ENCODE measurements at regions not wholly inside any gene's neighbourhood (a gene's known extent, or its start where the extent isn't known, plus 50 kb on each side); places are given as distances from the start of the nearest gene placed in this dataset.
"Not testable (repeated sequence)": the region's sequence is repeated elsewhere in the genome, so short reads cannot be mapped to it uniquely, and the experiment has no call there.

DNA sequence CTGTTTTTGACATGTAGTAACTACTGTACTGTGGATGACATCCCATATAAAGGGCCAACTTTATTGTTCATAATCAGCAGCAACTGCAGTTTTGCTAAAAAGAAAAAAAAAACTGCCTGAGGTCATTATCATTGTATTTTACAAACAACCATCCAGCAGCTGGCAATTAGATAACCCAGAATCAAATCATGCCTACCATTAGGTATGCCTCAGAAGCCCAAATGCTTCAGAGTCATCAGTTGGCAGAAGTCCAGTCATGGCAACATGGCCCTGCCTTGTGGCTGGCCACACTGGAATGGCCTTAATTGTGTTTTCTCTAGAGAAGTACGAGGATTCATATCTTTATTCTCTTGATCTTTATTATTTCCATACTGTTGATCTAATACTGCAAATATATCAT is 462.4 kb upstream of the NRSN1 start:
- H3K4me1 ChIP-seq (ENCODE audit: control insufficient read depth in 1 of 2, insufficient read depth in 2 of 2, low read length in 2 of 2): no peaks in the 10 kb centered on the region
- no peaks in the 10 kb centered on the region for H4K20me1 ChIP-seq (ENCODE audit: insufficient read depth)
- ATAC-seq (no peak), DNase-seq (ENCODE audit: low read depth, low spot score) (no peak)
- H3K27me3 ChIP-seq (ENCODE audit: insufficient read depth, low read length): no peaks in the 10 kb centered on the region
- H3K36me3 ChIP-seq (ENCODE audit: control insufficient read depth in 1 of 2, insufficient read depth in 2 of 2, low read length in 2 of 2): no peaks in the 10 kb centered on the region
- H3K9ac ChIP-seq (ENCODE audit: low read length): no peak overlapping the region
- ChIA-PET CTCF (no interaction called here), RAD21 (ENCODE audit: low non-redundant PET in 1 of 2, low total read pairs in 2 of 2, uncharacterized antibody in 2 of 2, unreplicated experiment in 2 of 2) (no interaction called here), POLR2A (no interaction called here)
- no peak overlapping the region for H3K4me2 ChIP-seq (ENCODE audit: low read length)
- intact Hi-C loops (cut with micrococcal nuclease): no loop called here
- no peaks in the 10 kb centered on the region; a peak in 1 of 4 replicates for H3K9me3 ChIP-seq (ENCODE audit: control insufficient read depth in 1 of 2, insufficient read depth in 1 of 2, low read depth in 1 of 2, low read length in 2 of 2)
- H3K27ac ChIP-seq (ENCODE audit: low read depth, low read length): no peak overlapping the region
- TF ChIP-seq SP1 (IDR thresholded peaks at IDR 0.05; ENCODE audit: low read depth) (no peak), FOSL1 (IDR thresholded peaks at IDR 0.05; ENCODE audit: low read depth) (no peak), EZH2phosphoT487 (IDR thresholded peaks at IDR 0.05; ENCODE audit: borderline replicate concordance) (no peak), YY1 (IDR thresholded peaks at IDR 0.05; ENCODE audit: extremely low read depth, insufficient replicate concordance, low read depth, low read length) (no peak), EZH2 (IDR thresholded peaks at IDR 0.05) (no peak), ZNF274 (IDR thresholded peaks at IDR 0.05; ENCODE audit: low read depth, low read length) (no peak), POLR2AphosphoS5 (IDR thresholded peaks at IDR 0.05; ENCODE audit: low read depth, low read length) (no peak), ZFX (IDR thresholded peaks at IDR 0.05) (no peak)
- TF ChIP-seq, protein P1, sequence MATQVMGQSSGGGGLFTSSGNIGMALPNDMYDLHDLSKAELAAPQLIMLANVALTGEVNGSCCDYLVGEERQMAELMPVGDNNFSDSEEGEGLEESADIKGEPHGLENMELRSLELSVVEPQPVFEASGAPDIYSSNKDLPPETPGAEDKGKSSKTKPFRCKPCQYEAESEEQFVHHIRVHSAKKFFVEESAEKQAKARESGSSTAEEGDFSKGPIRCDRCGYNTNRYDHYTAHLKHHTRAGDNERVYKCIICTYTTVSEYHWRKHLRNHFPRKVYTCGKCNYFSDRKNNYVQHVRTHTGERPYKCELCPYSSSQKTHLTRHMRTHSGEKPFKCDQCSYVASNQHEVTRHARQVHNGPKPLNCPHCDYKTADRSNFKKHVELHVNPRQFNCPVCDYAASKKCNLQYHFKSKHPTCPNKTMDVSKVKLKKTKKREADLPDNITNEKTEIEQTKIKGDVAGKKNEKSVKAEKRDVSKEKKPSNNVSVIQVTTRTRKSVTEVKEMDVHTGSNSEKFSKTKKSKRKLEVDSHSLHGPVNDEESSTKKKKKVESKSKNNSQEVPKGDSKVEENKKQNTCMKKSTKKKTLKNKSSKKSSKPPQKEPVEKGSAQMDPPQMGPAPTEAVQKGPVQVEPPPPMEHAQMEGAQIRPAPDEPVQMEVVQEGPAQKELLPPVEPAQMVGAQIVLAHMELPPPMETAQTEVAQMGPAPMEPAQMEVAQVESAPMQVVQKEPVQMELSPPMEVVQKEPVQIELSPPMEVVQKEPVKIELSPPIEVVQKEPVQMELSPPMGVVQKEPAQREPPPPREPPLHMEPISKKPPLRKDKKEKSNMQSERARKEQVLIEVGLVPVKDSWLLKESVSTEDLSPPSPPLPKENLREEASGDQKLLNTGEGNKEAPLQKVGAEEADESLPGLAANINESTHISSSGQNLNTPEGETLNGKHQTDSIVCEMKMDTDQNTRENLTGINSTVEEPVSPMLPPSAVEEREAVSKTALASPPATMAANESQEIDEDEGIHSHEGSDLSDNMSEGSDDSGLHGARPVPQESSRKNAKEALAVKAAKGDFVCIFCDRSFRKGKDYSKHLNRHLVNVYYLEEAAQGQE (IDR thresholded peaks at IDR 0.05; ENCODE audit: low read depth): no peak
- H2AFZ ChIP-seq (ENCODE audit: low read depth, low read length, poor library complexity, severe bottlenecking): no peak overlapping the region
- H3K79me2 ChIP-seq (ENCODE audit: insufficient read depth, low read length): no peaks in the 10 kb centered on the region
- no TSS peak for BruUV-seq (replicated peaks)
- H3K4me3 ChIP-seq (replicated peaks in 1 of 2; ENCODE audit: low read depth in 1 of 2, low read length in 2 of 2): no peak overlapping the region
- no peaks in the 10 kb centered on the region for H3K9me2 ChIP-seq (ENCODE audit: insufficient read depth)

DNA sequence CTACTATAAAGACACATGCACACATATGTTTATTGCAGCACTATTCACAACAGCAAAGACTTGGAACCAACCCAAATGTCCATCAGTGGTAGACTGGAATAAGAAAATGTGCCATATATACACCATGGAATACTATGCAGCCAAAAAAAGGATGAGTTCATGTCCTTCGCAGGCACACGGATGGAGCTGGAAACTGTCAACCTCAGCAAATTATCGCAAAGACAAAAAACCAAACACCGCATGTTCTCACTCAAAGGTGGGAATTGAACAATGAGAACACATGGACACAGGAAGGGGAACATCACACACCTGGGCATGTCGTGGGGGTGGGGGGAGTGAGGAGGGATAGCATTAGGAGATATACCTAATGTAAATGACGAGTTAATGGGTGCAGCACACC is 460.1 kb upstream of the NRSN1 start:
- H4K20me1 ChIP-seq (ENCODE audit: insufficient read depth); H3K4me2 ChIP-seq (ENCODE audit: low read length); CTCF ChIA-PET; H3K27me3 ChIP-seq (ENCODE audit: insufficient read depth, low read length); H3K79me2 ChIP-seq (ENCODE audit: insufficient read depth, low read length); ATAC-seq; H3K4me1 ChIP-seq (ENCODE audit: control insufficient read depth in 1 of 2, insufficient read depth in 2 of 2, low read length in 2 of 2); H3K4me3 ChIP-seq (replicated peaks in 1 of 2; ENCODE audit: low read depth in 1 of 2, low read length in 2 of 2); H3K27ac ChIP-seq (ENCODE audit: low read depth, low read length); H3K36me3 ChIP-seq (ENCODE audit: control insufficient read depth in 1 of 2, insufficient read depth in 2 of 2, low read length in 2 of 2); BruUV-seq (replicated peaks); DNase-seq (ENCODE audit: low read depth, low spot score); H3K9me2 ChIP-seq (ENCODE audit: insufficient read depth); POLR2A ChIA-PET; intact Hi-C loops (cut with micrococcal nuclease); H3K9ac ChIP-seq (ENCODE audit: low read length); H2AFZ ChIP-seq (ENCODE audit: low read depth, low read length, poor library complexity, severe bottlenecking); H3K9me3 ChIP-seq (ENCODE audit: control insufficient read depth in 1 of 2, insufficient read depth in 1 of 2, low read depth in 1 of 2, low read length in 2 of 2); RAD21 ChIA-PET (ENCODE audit: low non-redundant PET in 1 of 2, low total read pairs in 2 of 2, uncharacterized antibody in 2 of 2, unreplicated experiment in 2 of 2): not testable (repeated sequence)
